ENCODE measurements at regions not wholly inside any gene's neighbourhood (a gene's known extent, or its start where the extent isn't known, plus 50 kb on each side); places are given as distances from the start of the nearest gene placed in this dataset.
"Not testable (repeated sequence)": the region's sequence is repeated elsewhere in the genome, so short reads cannot be mapped to it uniquely, and the experiment has no call there.

DNA sequence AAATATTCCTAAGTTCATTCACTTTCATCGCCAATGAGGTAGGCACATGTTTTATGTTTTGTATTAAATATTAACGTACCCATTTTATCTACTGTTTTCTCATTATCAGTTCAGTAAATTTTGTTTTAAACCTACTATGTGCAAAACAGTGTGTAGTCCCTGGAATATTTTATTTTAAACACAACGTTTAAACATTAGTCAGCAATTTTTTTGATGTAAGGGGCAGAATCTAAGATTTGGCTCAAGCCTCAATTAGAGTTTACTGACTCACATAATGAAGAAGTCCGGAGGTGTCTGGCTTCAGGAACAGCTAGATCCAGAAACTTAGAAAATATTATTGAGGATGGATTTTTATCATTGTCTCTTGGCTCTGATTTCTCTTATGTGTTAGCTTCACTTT, 267.5 kb downstream of the C12orf75 start:
- Histone ChIP-seq H3K27ac (ENCODE audit: low read length) (no peak overlapping the region), H3K4me1 (ENCODE audit: control insufficient read depth in 1 of 2, insufficient read depth in 2 of 2, low read length in 2 of 2) (no peaks in the 10 kb centered on the region), H3K4me3 (ENCODE audit: low read depth in 1 of 2, low read length in 2 of 2) (no peak overlapping the region), H3K9me3 (ENCODE audit: control insufficient read depth in 1 of 2, low read length in 2 of 2) (no peaks in the 10 kb centered on the region), H3K36me3 (ENCODE audit: control insufficient read depth in 1 of 2, insufficient read depth in 2 of 2, low read length in 2 of 2) (no peaks in the 10 kb centered on the region), H3K27me3 (ENCODE audit: low read depth, low read length) (no peaks in the 10 kb centered on the region)

DNA sequence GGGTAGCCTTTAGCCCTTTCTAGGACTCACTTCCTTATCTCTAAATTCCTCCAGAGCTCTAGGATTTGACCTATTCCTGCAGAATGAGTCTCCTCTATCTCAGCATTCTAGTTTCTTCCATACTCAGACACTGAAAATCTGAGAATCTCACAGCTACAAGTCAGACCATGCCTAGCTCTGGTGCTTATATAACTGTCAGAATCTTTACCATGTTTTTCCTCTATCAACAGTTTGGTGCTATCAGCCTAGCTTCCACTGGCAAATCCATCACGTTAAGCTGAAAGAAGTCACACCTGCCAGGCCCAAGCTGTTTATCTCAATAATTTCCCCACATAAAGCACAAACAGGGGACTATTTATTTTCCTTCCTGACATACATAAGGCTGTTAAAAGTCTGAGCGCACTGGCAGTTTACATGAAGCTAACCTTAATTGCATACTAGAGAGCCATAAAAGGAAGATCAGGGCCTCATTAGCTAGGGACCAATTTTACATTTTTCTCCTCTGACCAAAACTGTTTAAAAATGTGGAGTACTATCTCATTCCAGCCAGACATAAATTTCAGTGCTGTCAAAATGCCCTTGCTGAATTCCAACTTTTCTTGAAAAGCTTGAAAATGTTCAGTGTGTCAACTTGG, 270.5 kb downstream of the C12orf75 start:
- H3K9me3 ChIP-seq (ENCODE audit: control insufficient read depth in 1 of 2, low read length in 2 of 2), result no peaks in the 10 kb centered on the region
- H3K27ac ChIP-seq (ENCODE audit: low read length), result no peak overlapping the region
- no peaks in the 10 kb centered on the region for H3K27me3 ChIP-seq (ENCODE audit: low read depth, low read length)
- H3K36me3 ChIP-seq (ENCODE audit: control insufficient read depth in 1 of 2, insufficient read depth in 2 of 2, low read length in 2 of 2), result no peaks in the 10 kb centered on the region
- no peak overlapping the region for H3K4me3 ChIP-seq (ENCODE audit: low read depth in 1 of 2, low read length in 2 of 2)
- H3K4me1 ChIP-seq (ENCODE audit: control insufficient read depth in 1 of 2, insufficient read depth in 2 of 2, low read length in 2 of 2), result no peaks in the 10 kb centered on the region

- H3K4me1 ChIP-seq (ENCODE audit: control insufficient read depth in 1 of 2, insufficient read depth in 2 of 2, low read length in 2 of 2); H3K9me3 ChIP-seq (ENCODE audit: control insufficient read depth in 1 of 2, low read length in 2 of 2); H3K36me3 ChIP-seq (ENCODE audit: control insufficient read depth in 1 of 2, insufficient read depth in 2 of 2, low read length in 2 of 2); H3K27me3 ChIP-seq (ENCODE audit: low read depth, low read length); H3K4me3 ChIP-seq (ENCODE audit: low read depth in 1 of 2, low read length in 2 of 2); H3K27ac ChIP-seq (ENCODE audit: low read length): not testable (repeated sequence)
Observed at GRCh38 chr12:105602312-105602711, 271.8 kb downstream of the C12orf75 start.

- H3K9me3 ChIP-seq (ENCODE audit: control insufficient read depth in 1 of 2, low read length in 2 of 2); H3K27me3 ChIP-seq (ENCODE audit: low read depth, low read length); H3K27ac ChIP-seq (ENCODE audit: low read length); H3K36me3 ChIP-seq (ENCODE audit: control insufficient read depth in 1 of 2, insufficient read depth in 2 of 2, low read length in 2 of 2); H3K4me3 ChIP-seq (ENCODE audit: low read depth in 1 of 2, low read length in 2 of 2); H3K4me1 ChIP-seq (ENCODE audit: control insufficient read depth in 1 of 2, insufficient read depth in 2 of 2, low read length in 2 of 2): not testable (repeated sequence)
Observed at GRCh38 chr12:105604281-105604680, 273.8 kb downstream of the C12orf75 start.

GRCh38 chr12:105606613-105607012, 276.1 kb downstream of the C12orf75 start:
- H3K4me3 ChIP-seq (ENCODE audit: low read depth in 1 of 2, low read length in 2 of 2); H3K27ac ChIP-seq (ENCODE audit: low read length); H3K27me3 ChIP-seq (ENCODE audit: low read depth, low read length); H3K36me3 ChIP-seq (ENCODE audit: control insufficient read depth in 1 of 2, insufficient read depth in 2 of 2, low read length in 2 of 2); H3K4me1 ChIP-seq (ENCODE audit: control insufficient read depth in 1 of 2, insufficient read depth in 2 of 2, low read length in 2 of 2); H3K9me3 ChIP-seq (ENCODE audit: control insufficient read depth in 1 of 2, low read length in 2 of 2): not testable (repeated sequence)

DNA sequence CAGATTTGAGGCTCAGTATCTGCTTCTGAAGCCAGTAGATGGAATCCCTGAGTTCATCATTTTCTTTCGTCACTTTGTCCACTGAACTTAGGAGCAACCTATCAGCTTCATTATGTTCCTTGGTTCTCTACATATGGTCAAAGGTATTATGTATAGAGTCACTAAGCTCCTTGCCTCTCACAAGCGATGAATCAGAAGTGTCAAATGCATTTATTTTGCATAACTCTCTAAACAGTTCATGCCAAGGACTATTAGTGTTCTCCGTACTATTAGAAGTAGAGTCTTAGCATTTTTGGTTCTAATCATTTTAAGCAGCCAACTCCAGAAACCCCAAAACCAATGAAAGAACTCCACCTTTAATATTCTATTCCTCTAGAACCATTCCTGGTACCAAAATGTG, 278.5 kb downstream of the C12orf75 start:
- not testable (repeated sequence) for H3K36me3 ChIP-seq (ENCODE audit: control insufficient read depth in 1 of 2, insufficient read depth in 2 of 2, low read length in 2 of 2); H3K4me1 ChIP-seq (ENCODE audit: control insufficient read depth in 1 of 2, insufficient read depth in 2 of 2, low read length in 2 of 2); H3K9me3 ChIP-seq (ENCODE audit: control insufficient read depth in 1 of 2, low read length in 2 of 2); H3K27me3 ChIP-seq (ENCODE audit: low read depth, low read length); H3K4me3 ChIP-seq (ENCODE audit: low read depth in 1 of 2, low read length in 2 of 2); H3K27ac ChIP-seq (ENCODE audit: low read length)

GRCh38 chr12:105610459-105610858, 280.0 kb downstream of the C12orf75 start:
- Histone ChIP-seq H3K27ac (ENCODE audit: low read length) (no peak overlapping the region), H3K4me1 (ENCODE audit: control insufficient read depth in 1 of 2, insufficient read depth in 2 of 2, low read length in 2 of 2) (no peaks in the 10 kb centered on the region), H3K9me3 (ENCODE audit: control insufficient read depth in 1 of 2, low read length in 2 of 2) (no peaks in the 10 kb centered on the region), H3K27me3 (ENCODE audit: low read depth, low read length) (no peaks in the 10 kb centered on the region), H3K4me3 (ENCODE audit: low read depth in 1 of 2, low read length in 2 of 2) (no peak overlapping the region), H3K36me3 (ENCODE audit: control insufficient read depth in 1 of 2, insufficient read depth in 2 of 2, low read length in 2 of 2) (no peaks in the 10 kb centered on the region)

GRCh38 chr12:105611340-105611739, 280.8 kb downstream of the C12orf75 start:
- Histone ChIP-seq H3K27ac (ENCODE audit: low read length) (no peak overlapping the region), H3K4me3 (ENCODE audit: low read depth in 1 of 2, low read length in 2 of 2) (no peak overlapping the region), H3K36me3 (ENCODE audit: control insufficient read depth in 1 of 2, insufficient read depth in 2 of 2, low read length in 2 of 2) (no peaks in the 10 kb centered on the region), H3K9me3 (ENCODE audit: control insufficient read depth in 1 of 2, low read length in 2 of 2) (no peaks in the 10 kb centered on the region), H3K27me3 (ENCODE audit: low read depth, low read length) (no peaks in the 10 kb centered on the region), H3K4me1 (ENCODE audit: control insufficient read depth in 1 of 2, insufficient read depth in 2 of 2, low read length in 2 of 2) (no peaks in the 10 kb centered on the region)

GRCh38 chr12:105613269-105613668, 282.8 kb downstream of the C12orf75 start:
- Histone ChIP-seq H3K4me1 (ENCODE audit: control insufficient read depth in 1 of 2, insufficient read depth in 2 of 2, low read length in 2 of 2) (no peaks in the 10 kb centered on the region), H3K27me3 (ENCODE audit: low read depth, low read length) (no peaks in the 10 kb centered on the region), H3K27ac (ENCODE audit: low read length) (no peak overlapping the region), H3K36me3 (ENCODE audit: control insufficient read depth in 1 of 2, insufficient read depth in 2 of 2, low read length in 2 of 2) (no peaks in the 10 kb centered on the region), H3K9me3 (ENCODE audit: control insufficient read depth in 1 of 2, low read length in 2 of 2) (no peaks in the 10 kb centered on the region), H3K4me3 (ENCODE audit: low read depth in 1 of 2, low read length in 2 of 2) (no peak overlapping the region)

- no peak overlapping the region for H3K27ac ChIP-seq (ENCODE audit: low read length)
- H3K36me3 ChIP-seq (ENCODE audit: control insufficient read depth in 1 of 2, insufficient read depth in 2 of 2, low read length in 2 of 2), result no peaks in the 10 kb centered on the region
- no peaks in the 10 kb centered on the region for H3K4me1 ChIP-seq (ENCODE audit: control insufficient read depth in 1 of 2, insufficient read depth in 2 of 2, low read length in 2 of 2)
Observed at GRCh38 chr12:105613887-105614286, 283.4 kb downstream of the C12orf75 start.

DNA sequence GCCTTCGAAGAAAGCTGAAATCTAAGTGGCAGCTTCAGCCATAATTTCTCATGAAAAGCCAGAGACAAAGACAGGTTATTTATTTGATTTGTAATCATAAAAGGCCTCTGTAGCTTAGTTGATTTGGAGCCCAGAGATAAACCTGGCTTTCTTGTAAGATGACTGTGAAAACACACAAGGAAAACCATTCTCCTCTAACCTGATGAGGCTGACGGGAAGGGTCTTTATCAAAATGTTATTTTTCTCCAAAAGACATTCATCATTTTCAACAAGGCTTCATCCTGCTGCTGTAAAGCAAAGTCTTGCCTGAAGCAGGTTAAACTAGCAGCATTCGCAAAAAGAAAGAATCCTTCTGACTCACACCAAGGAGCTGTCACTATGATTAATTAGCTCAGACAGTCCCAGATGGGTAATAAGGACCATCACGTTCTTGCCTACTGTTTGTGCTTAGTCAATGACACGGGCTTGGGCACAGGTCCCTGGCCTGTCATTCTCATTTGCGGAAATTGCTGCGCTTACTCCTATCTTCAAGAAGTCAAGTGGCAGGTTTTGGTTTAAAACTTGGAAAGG, 286.6 kb downstream of the C12orf75 start:
- H3K27ac ChIP-seq (ENCODE audit: low read length), result no peak overlapping the region
- no peak overlapping the region for H3K4me3 ChIP-seq (ENCODE audit: low read depth in 1 of 2, low read length in 2 of 2)
- no peaks in the 10 kb centered on the region for H3K9me3 ChIP-seq (ENCODE audit: control insufficient read depth in 1 of 2, low read length in 2 of 2)
- no peaks in the 10 kb centered on the region for H3K36me3 ChIP-seq (ENCODE audit: control insufficient read depth in 1 of 2, insufficient read depth in 2 of 2, low read length in 2 of 2)
- no peaks in the 10 kb centered on the region for H3K27me3 ChIP-seq (ENCODE audit: low read depth, low read length)
- no peaks in the 10 kb centered on the region for H3K4me1 ChIP-seq (ENCODE audit: control insufficient read depth in 1 of 2, insufficient read depth in 2 of 2, low read length in 2 of 2)

More at GRCh38 chr12:105613887-105614286, 283.4 kb downstream of the C12orf75 start:
- Histone ChIP-seq H3K27me3 (ENCODE audit: low read depth, low read length) (no peaks in the 10 kb centered on the region), H3K9me3 (ENCODE audit: control insufficient read depth in 1 of 2, low read length in 2 of 2) (no peaks in the 10 kb centered on the region), H3K4me3 (ENCODE audit: low read depth in 1 of 2, low read length in 2 of 2) (no peak overlapping the region)

DNA sequence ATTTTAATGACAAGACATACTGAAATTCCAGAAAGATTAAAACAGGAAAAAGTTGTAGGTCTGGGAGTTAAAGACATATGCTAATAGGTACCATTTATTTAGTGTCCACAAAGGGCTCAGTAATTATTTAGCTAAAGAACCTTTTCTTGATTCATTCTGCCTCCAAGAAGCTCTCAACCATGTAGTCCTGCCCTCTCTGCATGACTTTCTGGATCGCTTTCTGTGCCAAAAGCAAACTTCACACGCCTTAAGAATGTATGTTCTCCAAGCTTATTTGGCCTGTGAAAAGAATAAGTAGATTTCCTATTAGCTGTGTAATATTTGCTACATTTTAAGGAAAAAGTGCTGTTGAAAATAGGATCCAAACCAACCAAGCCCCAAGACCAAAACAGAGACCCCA, 291.7 kb downstream of the C12orf75 start:
- no peaks in the 10 kb centered on the region for H3K9me3 ChIP-seq (ENCODE audit: control insufficient read depth in 1 of 2, low read length in 2 of 2)
- H3K4me3 ChIP-seq (ENCODE audit: low read depth in 1 of 2, low read length in 2 of 2), result no peak overlapping the region
- H3K27ac ChIP-seq (ENCODE audit: low read length), result no peak overlapping the region
- no peaks in the 10 kb centered on the region for H3K36me3 ChIP-seq (ENCODE audit: control insufficient read depth in 1 of 2, insufficient read depth in 2 of 2, low read length in 2 of 2)
- H3K4me1 ChIP-seq (ENCODE audit: control insufficient read depth in 1 of 2, insufficient read depth in 2 of 2, low read length in 2 of 2), result no peaks in the 10 kb centered on the region
- no peaks in the 10 kb centered on the region for H3K27me3 ChIP-seq (ENCODE audit: low read depth, low read length)
